Activated CD4-positive, alpha-beta T cell treated with anti-CD3 and anti-CD28 coated beads for 36 hours (primary cell): ENCODE measurements at regions not wholly inside any gene's neighbourhood (a gene's known extent, or its start where the extent isn't known, plus 50 kb on each side); places are given as distances from the start of the nearest gene placed in this dataset.
A peak's percentile ranks its signal among the peaks of the same experiment; 100 is the strongest.
"Not testable (repeated sequence)": the region's sequence is repeated elsewhere in the genome, so short reads cannot be mapped to it uniquely, and the experiment has no call there.

Experiments used
- ATAC-seq: fragments of 200-7000 bp; cut with Tn5 transposase; one replicate; pipeline ENCODE4 v1.10.0; 2021; ENCODE audit warnings: mild to moderate bottlenecking, moderate library complexity
- CTCF ChIA-PET: fragments of 350-600 bp; sonication (Branson Sonifier 250); formaldehyde crosslinking; loops from one replicate; lab custom pipeline; 2021; ENCODE audit warnings: antibody characterized with exemption; lab: Charles Lee
- POLR2A ChIA-PET: fragments of 350-600 bp; sonication (Branson Sonifier 250); formaldehyde crosslinking; loops from one replicate; lab custom pipeline; 2021; ENCODE audit warnings: antibody characterized with exemption, inconsistent platforms; lab: Charles Lee
- DNase-seq: peaks from one replicate; pipeline ENCODE4 v3.0.0-alpha.2; 2020
- H3K27ac Mint-ChIP-seq: one replicate; pipeline ENCODE4 v1.8.0; 2021; ENCODE audit warnings: mixed read lengths
- H3K27me3 Mint-ChIP-seq: one replicate; pipeline ENCODE4 v1.8.0; 2021; ENCODE audit warnings: mixed read lengths
- H3K36me3 Mint-ChIP-seq: one replicate; pipeline ENCODE4 v1.8.0; 2021; ENCODE audit warnings: low read depth, mixed read lengths
- H3K4me1 Mint-ChIP-seq: one replicate; pipeline ENCODE4 v1.8.0; 2021; ENCODE audit warnings: mixed read lengths
- H3K4me3 Mint-ChIP-seq: one replicate; pipeline ENCODE4 v1.8.0; 2021; ENCODE audit warnings: mild to moderate bottlenecking, moderate library complexity, mixed read lengths
- H3K9me3 Mint-ChIP-seq: one replicate; pipeline ENCODE4 v1.8.0; 2021; ENCODE audit warnings: low read depth, mixed read lengths
- intact Hi-C, 2 experiments: fragments of 100-400 bp; cut with DNase I in 1 of 2; cut with micrococcal nuclease in 1 of 2; formaldehyde crosslinking; loops; one replicate each; pipeline versions ENCODE4 v1.14.2 to v1.15.1; 2022 to 2024; cut with DNase I, micrococcal nuclease

DNA sequence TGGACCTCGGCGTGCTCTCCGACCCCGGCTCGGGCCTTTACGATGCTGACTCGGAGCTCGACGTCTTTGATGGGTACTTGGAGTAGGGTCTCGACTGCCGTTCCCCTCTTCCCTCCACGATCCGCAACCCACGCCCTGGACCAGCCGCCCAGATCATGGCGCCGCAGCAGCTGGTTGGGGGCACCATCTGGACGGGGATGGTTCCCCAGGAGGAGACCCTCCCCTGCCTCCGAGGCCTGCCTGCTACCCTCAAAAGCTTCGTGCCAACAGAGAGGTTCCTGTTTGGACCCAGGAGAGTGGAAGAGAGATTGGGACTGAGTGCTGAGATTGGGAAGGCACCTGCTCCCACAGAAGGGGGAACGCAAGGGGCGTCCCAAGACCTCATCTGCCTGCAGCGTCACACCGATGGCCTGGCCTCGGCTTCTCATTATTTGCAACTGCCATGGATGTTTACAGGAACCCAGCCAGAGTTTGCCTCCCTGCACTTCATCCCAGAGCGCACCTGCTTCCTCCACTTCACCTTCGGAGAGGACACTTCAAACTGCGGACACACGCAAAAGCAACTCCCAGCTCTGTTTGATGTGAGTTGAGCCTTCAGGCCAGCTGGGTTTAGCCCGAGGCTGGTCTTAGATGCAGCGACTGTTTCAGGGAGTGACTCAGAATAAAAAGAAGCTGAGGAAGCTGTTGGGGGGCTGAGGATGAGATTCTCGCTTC is 58.9 kb downstream of the GOLGA6L7 start:
- H3K27ac Mint-ChIP-seq, result not testable (repeated sequence)
- ATAC-seq, result peak; percentile 74

DNA sequence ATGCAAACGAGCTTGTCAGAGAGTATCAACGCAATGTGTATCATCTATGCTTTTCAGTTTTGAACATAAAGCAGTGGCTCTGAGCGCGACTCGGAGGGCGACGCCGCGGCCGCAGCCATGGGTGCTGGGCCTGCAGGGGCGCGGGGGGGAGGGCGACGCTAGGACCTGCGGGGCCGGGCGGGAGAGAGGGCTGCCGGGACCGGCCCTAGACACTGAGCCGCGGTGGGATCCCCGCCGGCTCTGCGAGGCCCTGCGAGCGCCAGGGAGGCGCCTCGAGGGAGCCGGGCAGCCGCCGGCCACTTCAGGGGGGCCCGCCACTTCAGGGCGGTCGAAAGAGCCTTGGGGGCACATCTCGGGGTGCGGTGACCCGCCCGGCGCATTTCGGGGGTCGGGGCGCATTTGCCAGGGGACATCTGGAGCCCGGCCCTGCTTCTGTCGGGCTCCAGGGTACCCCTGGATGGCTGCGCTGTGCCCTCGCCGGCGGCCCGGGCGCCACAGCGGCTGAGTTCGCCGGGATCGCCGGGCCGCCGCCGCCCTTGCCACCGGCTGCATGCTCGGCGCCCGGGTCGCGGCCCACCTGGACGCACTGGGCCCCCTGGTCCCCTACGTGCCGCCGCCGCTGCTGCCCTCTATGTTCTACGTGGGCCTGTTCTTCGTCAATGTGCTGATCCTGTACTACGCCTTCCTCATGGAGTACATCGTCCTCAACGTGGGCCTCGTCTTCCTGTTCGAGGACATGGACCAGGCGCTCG is 59.6 kb downstream of the GOLGA6L7 start:
- H3K36me3 Mint-ChIP-seq, POLR2A ChIA-PET, H3K27ac Mint-ChIP-seq, CTCF ChIA-PET, H3K4me1 Mint-ChIP-seq, DNase-seq, H3K9me3 Mint-ChIP-seq: not testable (repeated sequence)
- ATAC-seq, result peak; percentile 39
- peak overlapping the region; percentile 52 for H3K4me3 Mint-ChIP-seq
- intact Hi-C loops, result loop anchor here in 1 of 2 experiments (2.0 to 10.0 kb wide), 2 partner anchors 186 to 316 kb away; no protein-coding TSS in a partner anchor
- H3K27me3 Mint-ChIP-seq, result peaks cover 20% of the 10 kb centered on the region

More for the DNA sequence above, 58.9 kb downstream of the GOLGA6L7 start:
- H3K9me3 Mint-ChIP-seq, H3K4me1 Mint-ChIP-seq, H3K36me3 Mint-ChIP-seq, POLR2A ChIA-PET: not testable (repeated sequence)
- intact Hi-C loops, result loop anchor here in 1 of 2 experiments (2.0 to 10.0 kb wide), 2 partner anchors 185 to 315 kb away; no protein-coding TSS in a partner anchor
- H3K4me3 Mint-ChIP-seq, result peak overlapping the region; percentile 52
- H3K27me3 Mint-ChIP-seq, result peaks cover 20% of the 10 kb centered on the region
- DNase-seq, result peak; percentile 52
- CTCF ChIA-PET, result interaction anchor here (0.7 kb wide), 1 partner anchor 189 kb away, joined by 3 read pairs; no protein-coding TSS in a partner anchor

DNA sequence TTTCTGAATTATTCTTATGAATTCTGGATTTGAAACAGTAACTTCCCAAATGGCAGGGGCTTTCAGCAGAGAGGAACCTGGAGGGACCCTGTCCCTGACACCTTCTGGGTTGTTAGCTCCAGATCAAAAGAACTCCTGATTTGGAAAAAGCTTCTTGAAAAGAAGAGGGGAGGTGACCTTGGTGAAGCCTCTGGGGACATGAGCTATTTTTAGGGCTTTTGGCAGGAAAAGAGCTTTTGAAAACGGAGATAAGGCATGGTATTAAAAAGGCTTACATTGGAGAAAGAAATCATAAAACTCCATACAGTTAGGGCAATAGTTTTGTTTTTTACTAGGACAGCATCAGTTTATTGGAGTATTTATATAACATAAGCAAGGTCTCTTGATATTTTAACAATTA is 60.3 kb downstream of the GOLGA6L7 start:
- POLR2A ChIA-PET, H3K4me3 Mint-ChIP-seq: not testable (repeated sequence)
- intact Hi-C loops, result loop anchor here in 1 of 2 experiments (2.0 to 10.0 kb wide), 2 partner anchors 187 to 317 kb away; no protein-coding TSS in a partner anchor

DNA sequence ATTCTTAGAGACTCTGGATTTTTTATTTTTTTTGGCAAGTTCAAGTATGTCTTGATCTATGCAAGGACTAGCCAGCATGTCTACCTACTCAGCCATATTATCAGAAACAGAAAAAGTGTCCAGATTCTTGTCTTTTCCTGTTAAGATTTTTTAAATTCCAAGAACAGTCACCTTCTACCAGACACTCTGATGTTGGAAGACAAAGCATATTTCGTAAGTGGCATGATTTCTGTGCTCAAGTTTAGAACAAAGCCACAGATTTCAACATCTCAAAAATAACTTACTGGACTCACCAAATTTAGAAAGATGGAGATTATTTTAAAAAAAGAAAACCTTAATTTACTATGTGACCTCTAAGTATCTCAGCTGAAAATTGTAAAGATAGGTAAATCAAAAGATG is 61.9 kb downstream of the GOLGA6L7 start:
- ATAC-seq (no peak), DNase-seq (no peak)
- ChIA-PET CTCF (no interaction called here), POLR2A (no interaction called here)
- Mint-ChIP-seq H3K9me3 (no peaks in the 10 kb centered on the region), H3K4me1 (peaks cover 7% of the 10 kb centered on the region), H3K27me3 (peaks cover 13% of the 10 kb centered on the region), H3K36me3 (no peaks in the 10 kb centered on the region), H3K4me3 (no peak overlapping the region), H3K27ac (no peak overlapping the region)
- intact Hi-C loops, result loop anchor here in 1 of 2 experiments (10.0 kb wide), 1 partner anchor 318 kb away; no protein-coding TSS in a partner anchor

More for the DNA sequence above, 60.3 kb downstream of the GOLGA6L7 start:
- CTCF ChIA-PET, H3K27ac Mint-ChIP-seq, H3K4me1 Mint-ChIP-seq, H3K36me3 Mint-ChIP-seq, ATAC-seq, DNase-seq, H3K9me3 Mint-ChIP-seq: not testable (repeated sequence)
- peaks cover 18% of the 10 kb centered on the region for H3K27me3 Mint-ChIP-seq

DNA sequence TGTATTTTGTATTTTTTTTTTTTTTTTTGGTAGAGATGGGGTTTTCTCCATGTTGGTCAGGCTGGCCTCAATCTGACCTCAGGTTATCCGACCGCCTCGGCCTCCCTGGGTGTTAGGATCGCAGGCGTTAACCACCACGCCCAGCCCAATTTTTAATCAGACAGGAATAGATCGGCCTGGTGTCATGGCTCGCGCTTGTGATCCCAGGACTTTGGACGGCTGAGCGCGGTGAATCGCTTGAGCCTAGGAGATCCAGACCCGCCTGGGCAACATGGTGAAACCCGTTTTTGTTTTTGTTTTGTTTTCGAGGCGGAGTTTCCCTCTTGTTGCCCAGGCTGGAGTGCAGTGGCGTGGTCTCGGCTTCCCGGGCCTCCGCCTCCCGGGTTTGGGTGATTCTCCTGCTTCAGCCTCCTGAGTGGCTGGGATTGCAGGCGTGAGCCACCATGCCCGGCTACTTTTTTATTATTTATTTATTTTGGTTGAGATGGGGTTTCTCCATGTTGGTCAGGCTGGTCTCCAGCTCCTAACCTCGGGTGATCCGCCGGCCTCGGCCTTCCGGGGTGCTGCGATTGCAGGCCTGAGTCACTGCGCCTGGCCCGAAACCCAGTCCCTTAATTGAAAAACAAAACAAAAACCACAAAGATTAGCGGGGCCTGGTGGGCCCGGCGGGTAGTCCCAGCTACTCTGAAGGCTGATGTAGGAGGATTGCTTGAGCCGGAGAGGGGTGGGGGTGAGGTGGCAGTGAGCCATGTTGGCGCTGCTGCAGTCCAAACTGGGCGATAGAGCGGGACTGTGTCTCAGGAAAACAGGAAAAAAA is 63.9 kb downstream of the GOLGA6L7 start:
- H3K9me3 Mint-ChIP-seq, H3K27ac Mint-ChIP-seq, POLR2A ChIA-PET, H3K4me1 Mint-ChIP-seq, DNase-seq, H3K4me3 Mint-ChIP-seq, H3K36me3 Mint-ChIP-seq, ATAC-seq: not testable (repeated sequence)
- H3K27me3 Mint-ChIP-seq, result peaks cover 13% of the 10 kb centered on the region
- CTCF ChIA-PET, result interaction anchor here (0.5 to 0.6 kb wide), 2 partner anchors 199 to 356 kb away, joined by 3 to 4 read pairs; no protein-coding TSS in a partner anchor
- intact Hi-C loops, result loop anchor here in 1 of 2 experiments (10.0 kb wide), 1 partner anchor 320 kb away; no protein-coding TSS in a partner anchor

DNA sequence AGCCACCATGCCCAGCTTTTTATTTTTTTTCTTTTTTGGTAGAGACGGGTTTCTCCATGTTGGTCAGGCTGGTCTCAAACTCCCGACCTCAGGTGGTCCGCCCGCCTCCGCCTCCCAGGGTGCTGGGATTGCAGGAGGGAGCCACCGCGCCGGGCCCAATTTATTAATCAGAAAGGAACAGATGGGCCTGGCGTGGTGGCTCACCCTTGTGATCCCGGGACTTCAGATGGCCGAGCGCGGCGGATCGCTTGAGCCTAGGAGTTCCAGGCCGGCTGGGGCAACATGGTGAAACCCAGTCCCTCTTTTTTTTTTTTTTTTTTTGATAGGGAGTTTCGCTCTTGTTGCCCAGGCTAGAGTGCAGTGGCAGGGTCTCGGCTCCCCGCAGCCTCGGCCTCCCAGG is 64.6 kb downstream of the GOLGA6L7 start:
- Mint-ChIP-seq H3K4me3 (no peak overlapping the region), H3K4me1 (no peaks in the 10 kb centered on the region), H3K27ac (no peak overlapping the region), H3K9me3 (no peaks in the 10 kb centered on the region), H3K27me3 (peaks cover 13% of the 10 kb centered on the region), H3K36me3 (no peaks in the 10 kb centered on the region)
- ChIA-PET POLR2A (no interaction called here), CTCF (no interaction called here)
- DNase-seq (no peak), ATAC-seq (no peak)
- intact Hi-C loops, result loop anchor here in 1 of 2 experiments (10.0 kb wide), 1 partner anchor 321 kb away; no protein-coding TSS in a partner anchor

DNA sequence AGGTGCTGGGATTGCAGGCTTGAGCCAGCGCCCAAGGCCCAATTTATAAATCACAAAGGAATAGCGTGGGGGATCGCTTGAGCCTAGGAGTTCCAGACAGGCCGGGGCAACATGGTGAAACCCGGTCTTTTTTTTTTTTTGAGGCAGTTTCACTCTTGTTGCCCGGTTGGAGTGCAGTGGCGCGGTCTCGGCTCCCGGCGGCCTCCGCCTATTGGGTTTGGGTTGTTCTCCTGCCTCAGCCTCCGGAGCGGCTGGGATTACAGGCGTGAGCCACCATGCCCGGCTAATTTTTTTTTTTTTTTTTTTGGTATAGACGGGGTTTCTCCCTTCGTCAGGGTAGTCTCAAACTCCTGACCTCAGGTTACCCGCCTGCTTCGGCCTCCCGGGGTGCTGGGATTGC is 65.0 kb downstream of the GOLGA6L7 start:
- ChIA-PET POLR2A (no interaction called here), CTCF (no interaction called here)
- H3K27ac Mint-ChIP-seq, result no peak overlapping the region
- no peak for DNase-seq
- H3K4me1 Mint-ChIP-seq, result no peaks in the 10 kb centered on the region
- peaks cover 13% of the 10 kb centered on the region for H3K27me3 Mint-ChIP-seq
- no peak overlapping the region for H3K4me3 Mint-ChIP-seq
- ATAC-seq, result no peak
- H3K36me3 Mint-ChIP-seq, result no peaks in the 10 kb centered on the region
- H3K9me3 Mint-ChIP-seq, result no peaks in the 10 kb centered on the region
- intact Hi-C loops, result loop anchor here in 1 of 2 experiments (10.0 kb wide), 1 partner anchor 321 kb away; no protein-coding TSS in a partner anchor

DNA sequence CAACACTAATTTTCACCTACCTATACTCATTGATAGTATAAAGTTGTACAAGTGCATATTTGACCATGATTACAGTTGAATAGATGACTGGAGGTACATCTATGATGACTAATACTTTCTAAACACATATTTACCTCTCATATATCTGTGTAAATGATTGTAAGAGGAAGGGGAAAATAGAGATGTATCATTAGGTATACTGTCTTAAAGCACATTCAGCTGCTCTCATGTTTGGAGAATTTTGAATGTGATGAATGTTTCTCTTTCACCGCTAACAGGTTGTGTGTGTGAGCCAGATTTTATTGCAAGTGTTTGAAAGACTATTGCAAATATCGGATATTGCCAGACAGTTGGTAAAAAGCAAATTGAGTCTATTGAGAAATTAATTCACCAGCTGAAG is 66.2 kb upstream of the GOLGA8M start:
- ATAC-seq, H3K4me3 Mint-ChIP-seq, DNase-seq, POLR2A ChIA-PET, H3K9me3 Mint-ChIP-seq, H3K4me1 Mint-ChIP-seq, H3K27ac Mint-ChIP-seq, CTCF ChIA-PET, H3K27me3 Mint-ChIP-seq, H3K36me3 Mint-ChIP-seq, intact Hi-C loops: not testable (repeated sequence)

DNA sequence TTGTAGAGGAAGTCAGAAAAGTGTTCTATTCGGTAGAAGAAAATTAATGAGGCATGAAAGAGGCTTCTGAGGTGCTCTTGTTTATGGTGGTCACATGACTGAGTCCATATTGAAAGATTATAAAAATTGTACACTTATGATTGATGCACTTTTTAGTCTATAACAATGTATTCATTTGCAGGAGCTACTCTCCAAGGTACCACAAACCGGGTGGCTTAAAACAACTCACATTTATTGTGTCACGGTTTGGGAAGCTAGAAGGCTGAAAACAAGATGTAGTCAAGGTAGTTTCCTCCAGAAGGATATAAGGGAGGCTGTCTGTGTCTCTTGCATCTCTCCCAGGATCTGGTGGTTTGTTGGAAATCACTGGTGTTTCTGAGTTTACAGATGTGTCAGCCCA is 60.6 kb upstream of the GOLGA8M start:
- CTCF ChIA-PET, ATAC-seq, H3K9me3 Mint-ChIP-seq, H3K4me1 Mint-ChIP-seq, H3K36me3 Mint-ChIP-seq, H3K27ac Mint-ChIP-seq, H3K27me3 Mint-ChIP-seq, DNase-seq, intact Hi-C loops, H3K4me3 Mint-ChIP-seq, POLR2A ChIA-PET: not testable (repeated sequence)
